ENCODE measurements at regions not wholly inside any gene's neighbourhood (a gene's known extent, or its start where the extent isn't known, plus 50 kb on each side); places are given as distances from the start of the nearest gene placed in this dataset.
"Not testable (repeated sequence)": the region's sequence is repeated elsewhere in the genome, so short reads cannot be mapped to it uniquely, and the experiment has no call there.

- DNase-seq (ENCODE audit: low spot score) (no peak), FAIRE-seq (no peak)
Observed at GRCh38 chr13:109281903-109282635, 504.3 kb downstream of the IRS2 start.

DNA sequence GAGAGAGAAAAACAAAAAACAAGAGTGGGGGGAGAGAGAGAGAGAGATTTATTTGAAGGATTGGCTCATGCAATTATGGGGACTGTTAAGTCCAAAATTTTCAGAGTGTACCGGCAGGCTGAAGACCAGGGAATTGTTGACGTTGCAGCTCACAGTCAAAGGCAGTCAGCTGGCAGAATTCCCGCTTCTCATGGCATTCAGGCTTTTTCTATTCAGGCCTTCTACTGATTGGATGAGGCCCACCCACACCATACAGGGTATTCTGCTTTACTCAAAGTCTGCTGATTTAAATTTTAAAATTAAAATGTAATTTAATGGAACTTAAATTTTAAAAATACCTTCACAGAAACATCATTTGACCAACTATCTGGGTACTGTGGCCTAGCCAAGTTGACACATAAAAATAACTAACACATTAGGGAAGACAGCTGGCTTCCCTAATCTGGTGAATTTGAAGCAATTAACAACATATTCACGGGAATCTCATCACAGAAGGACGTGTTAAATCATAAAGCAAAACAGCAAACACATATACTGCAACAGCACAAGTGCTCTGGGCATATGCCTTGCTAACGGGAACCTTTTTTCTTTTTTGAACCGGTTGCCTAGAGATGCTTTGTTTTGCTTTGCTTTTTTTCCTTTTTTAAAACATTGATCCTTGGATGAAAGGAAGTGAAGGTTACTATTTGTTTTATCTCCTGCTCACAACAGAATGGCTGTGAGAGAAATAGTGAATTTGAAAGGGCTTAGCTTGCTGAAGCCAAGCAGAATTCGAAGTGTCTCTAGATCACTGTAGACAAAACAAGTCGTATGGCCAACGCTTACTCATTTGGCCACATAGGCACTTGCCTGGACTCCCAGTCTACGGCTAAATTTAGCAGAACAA lies 505.1 kb downstream of the IRS2 start:
- DNase-seq (ENCODE audit: low spot score): no peak
- FAIRE-seq: no peak

GRCh38 chr13:109276261-109276660 lies 510.1 kb downstream of the IRS2 start:
- no peak for FAIRE-seq
- no peak for DNase-seq (ENCODE audit: low spot score)

DNA sequence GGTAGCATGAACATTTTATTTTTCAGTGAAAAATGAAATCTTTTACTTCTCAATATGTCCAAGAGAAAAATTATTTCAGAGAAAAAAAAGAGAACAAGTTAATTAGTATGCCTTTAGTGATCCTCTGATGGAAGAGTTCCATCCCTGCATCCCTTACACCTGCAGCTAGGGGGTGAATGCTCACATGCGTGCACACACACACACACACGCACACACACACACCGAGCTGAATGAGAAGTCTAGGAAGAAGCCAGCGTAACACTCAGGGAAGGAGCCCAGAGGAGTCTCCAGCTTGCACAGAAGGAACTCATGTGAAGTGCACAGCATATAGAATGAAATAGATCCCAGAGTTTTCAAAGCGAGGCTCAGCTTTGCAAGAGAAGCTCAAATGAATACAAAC lies 510.5 kb downstream of the IRS2 start:
- no peak for FAIRE-seq
- no peak for DNase-seq (ENCODE audit: low spot score)

DNA sequence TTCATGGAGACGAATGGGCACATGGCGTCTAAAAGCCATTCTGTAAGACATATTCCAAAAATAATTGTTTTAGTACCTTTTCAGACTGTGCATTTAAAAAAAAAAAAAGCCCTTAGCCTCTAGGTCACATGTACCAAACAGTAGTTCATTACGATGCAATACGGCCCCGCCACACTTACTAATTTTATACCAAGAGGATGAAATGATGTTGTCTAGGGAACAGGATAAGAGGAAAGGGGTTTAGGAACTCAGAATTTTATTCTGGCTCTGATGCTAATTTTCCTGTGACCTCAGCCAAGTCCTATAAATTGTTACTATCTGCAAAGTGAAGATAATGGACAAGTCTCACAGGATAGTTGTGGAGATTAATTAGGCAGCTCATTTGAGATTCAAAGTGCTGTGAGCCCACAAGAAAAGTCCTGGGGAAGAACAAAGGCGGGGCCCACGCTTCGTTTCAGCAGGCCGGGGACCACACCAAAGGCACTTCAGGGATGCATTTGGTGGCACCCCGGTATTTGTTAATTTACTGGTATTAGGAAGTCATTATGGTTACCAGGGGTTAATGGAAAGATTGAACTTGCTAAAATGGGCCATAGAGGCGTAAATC lies 511.1 kb downstream of the IRS2 start:
- no peak for DNase-seq (ENCODE audit: low spot score)
- no peak for FAIRE-seq

DNA sequence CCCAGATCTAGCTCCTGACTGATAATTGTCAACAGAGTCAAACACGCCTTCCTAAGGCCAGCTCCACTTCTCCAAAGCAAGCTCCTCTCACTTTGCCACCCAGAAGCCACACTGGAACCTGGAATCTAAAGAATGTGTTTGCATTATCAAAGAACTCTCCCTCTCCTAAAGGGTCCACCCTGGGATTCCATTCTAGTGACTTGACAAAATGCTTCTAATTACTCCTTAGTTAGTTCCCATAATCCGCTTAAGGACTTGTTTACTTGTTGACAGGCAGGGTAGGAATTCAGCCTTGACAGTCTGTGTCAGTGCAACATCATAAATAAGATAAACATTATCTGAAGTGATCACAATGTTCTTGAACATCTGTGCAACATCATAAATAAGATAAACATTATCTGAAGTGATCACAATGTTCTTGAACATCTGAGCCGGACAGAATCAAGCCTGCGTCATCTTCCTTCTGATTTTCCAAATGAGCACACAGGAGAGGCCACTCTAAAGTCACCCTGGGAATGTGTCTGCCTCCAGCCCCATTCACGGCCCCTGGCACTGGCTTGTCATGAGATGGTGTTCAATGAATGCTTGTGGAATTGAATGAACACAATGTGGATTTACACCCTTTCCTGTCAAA lies 512.1 kb downstream of the IRS2 start:
- DNase-seq (ENCODE audit: low spot score) (peak; percentile 32), FAIRE-seq (no peak)

- DNase-seq (ENCODE audit: low spot score) (no peak), FAIRE-seq (no peak)
Observed at GRCh38 chr13:109273326-109273751, 513.0 kb downstream of the IRS2 start.

DNA sequence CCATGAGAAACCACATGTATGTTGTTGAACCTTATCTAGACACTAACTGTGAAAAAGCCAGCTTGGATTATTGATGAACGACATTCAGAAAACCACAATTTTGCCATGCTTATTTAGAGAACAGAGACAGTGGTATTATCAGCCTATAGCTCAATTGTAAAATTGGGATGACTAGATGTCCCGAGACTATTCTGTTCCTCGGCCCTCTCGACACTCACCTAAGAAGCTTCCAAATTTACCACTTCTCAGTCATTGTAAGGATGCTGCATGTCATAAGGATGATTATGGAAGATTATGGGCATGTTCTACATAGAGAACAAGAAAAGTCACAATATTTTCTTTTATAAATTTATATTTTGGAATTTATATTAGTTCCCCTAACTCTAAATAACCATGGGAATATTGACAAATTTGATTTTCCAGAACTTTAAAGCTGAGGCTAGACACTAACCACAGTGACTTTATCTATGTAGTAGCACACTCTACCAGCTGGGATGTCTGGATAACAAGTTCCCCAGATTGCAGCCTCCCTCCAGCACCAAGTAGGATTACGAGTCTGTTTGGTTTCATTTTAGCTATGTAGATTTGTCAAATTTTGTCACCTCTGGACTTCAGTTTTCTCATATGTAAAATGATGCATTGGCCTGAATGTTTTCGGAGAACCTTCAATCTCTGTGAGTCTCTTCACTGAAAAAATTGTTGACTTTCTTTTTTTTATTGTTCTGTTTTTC lies 513.6 kb downstream of the IRS2 start:
- no peak for FAIRE-seq
- no peak for DNase-seq (ENCODE audit: low spot score)

- peak; percentile 16 for DNase-seq (ENCODE audit: low spot score)
- no peak for FAIRE-seq
Observed at GRCh38 chr13:109271555-109272541, 514.5 kb downstream of the IRS2 start.

DNA sequence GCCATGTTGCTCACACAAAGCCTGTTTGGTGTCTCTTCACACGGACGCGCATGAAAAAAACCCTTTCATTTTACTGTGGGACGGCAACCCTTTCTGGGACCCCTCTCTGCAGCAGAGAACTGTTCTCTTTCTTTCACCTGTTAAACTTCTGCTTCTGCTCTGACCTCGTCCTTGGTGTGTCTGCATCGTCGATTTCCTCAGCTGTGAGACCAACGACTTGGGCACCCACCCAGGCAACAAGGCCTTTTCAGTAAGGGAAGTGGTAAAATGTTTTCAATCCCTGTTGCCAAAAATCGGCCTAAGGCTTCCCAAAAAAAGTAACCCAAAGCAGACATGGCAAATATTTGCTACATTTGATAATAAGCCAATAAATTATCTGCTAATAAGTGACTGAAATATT lies 515.3 kb downstream of the IRS2 start:
- DNase-seq (ENCODE audit: low spot score): no peak
- no peak for FAIRE-seq

GRCh38 chr13:109269381-109269780 lies 517.0 kb downstream of the IRS2 start:
- FAIRE-seq; DNase-seq (ENCODE audit: low spot score): not testable (repeated sequence)

GRCh38 chr13:109268492-109268891 lies 517.9 kb downstream of the IRS2 start:
- DNase-seq (ENCODE audit: low spot score); FAIRE-seq: not testable (repeated sequence)

GRCh38 chr13:109267400-109267799 lies 519.0 kb downstream of the IRS2 start:
- not testable (repeated sequence) for DNase-seq (ENCODE audit: low spot score); FAIRE-seq

DNA sequence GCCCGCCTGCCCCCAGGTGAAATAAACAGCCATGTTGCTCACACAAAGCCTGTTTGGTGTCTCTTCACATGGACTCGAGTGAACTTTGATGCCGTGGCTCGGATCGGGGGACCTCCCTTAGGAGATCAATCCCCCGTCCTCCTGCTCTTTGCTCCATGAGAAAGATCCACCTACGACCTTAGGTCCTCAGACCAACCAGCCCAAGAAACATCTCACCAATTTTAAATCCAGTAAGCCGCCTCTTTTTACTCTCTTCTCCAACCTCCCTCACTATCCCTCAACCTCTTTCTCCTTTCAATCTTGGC lies 521.0 kb downstream of the IRS2 start:
- not testable (repeated sequence) for DNase-seq (ENCODE audit: low spot score); FAIRE-seq

DNA sequence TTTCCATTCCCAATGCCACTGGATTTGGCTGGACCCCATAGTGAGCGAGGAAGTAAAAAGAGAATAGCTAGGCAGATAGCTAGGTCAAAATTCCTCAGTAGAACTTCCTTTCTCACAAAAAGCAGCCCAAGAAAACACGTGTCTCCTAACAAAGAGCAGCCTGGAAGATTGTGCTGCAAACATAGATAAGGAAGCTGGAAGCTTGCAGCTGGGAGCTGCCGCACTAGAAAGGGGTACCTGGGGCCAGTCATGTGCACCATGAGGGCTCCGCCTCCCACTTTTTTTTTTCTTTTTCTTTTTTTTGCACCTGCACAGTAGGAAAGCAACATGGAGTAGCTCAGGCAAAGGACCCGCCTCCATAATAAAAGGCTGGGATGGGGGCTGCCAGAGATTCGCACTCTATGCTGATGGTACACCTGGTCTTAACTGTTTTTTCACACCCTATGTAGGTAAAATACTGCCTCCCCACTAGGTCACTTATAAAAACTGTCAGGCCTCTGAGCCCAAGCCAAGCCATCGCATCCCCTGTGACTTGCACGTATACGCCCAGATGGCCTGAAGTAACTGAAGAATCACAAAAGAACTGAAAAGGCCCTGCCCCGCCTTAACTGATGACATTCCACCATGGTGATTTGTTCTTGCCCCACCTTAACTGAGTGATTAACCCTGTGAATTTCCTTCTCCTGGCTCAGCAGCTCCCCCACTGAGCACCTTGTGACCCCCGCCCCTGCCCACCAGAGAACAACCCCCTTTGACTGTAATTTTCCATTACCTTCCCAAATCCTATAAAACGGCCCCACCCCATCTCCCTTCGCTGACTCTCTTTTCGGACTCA lies 521.6 kb downstream of the IRS2 start:
- FAIRE-seq; DNase-seq (ENCODE audit: low spot score): not testable (repeated sequence)

GRCh38 chr13:109257761-109258157 lies 528.6 kb downstream of the IRS2 start:
- DNase-seq (ENCODE audit: low spot score); FAIRE-seq: not testable (repeated sequence)

Data from urothelium cell line (cell line).